DND-41 (cell line): ENCODE measurements at regions not wholly inside any gene's neighbourhood (a gene's known extent, or its start where the extent isn't known, plus 50 kb on each side); places are given as distances from the start of the nearest gene placed in this dataset.

ENCODE experiments used
- ATAC-seq: fragments of 200-7000 bp; cut with Tn5 transposase; 3 replicates; pipeline ENCODE4 v1.9.1; 2021; ENCODE audit warnings: low read depth; ENCODE audit not compliant: insufficient read depth
- DNase-seq: peaks from one replicate; pipeline ENCODE4 v3.0.0-alpha.2; 2020
- H2AFZ ChIP-seq: 2 replicates; pipeline ENCODE4 v1.6.0; 2012; ENCODE audit warnings: low read depth, low read length
- H3K27ac ChIP-seq: 2 replicates; pipeline ENCODE4 v1.5.1; 2012; ENCODE audit warnings: low read length, inconsistent platforms
- H3K27me3 ChIP-seq: fragments of 200-600 bp; sonication (generic); 2 replicates; pipeline ENCODE4 v1.6.0; 2012; ENCODE audit warnings: low read length, mild to moderate bottlenecking, inconsistent platforms; ENCODE audit not compliant: insufficient read depth, poor library complexity
- H3K36me3 ChIP-seq: 2 replicates; pipeline ENCODE4 v1.5.1; 2012; ENCODE audit warnings: low read length, inconsistent platforms; ENCODE audit not compliant: insufficient read depth
- H3K4me1 ChIP-seq: 2 replicates; pipeline ENCODE4 v1.5.1; 2012; ENCODE audit warnings: mild to moderate bottlenecking, low read length; ENCODE audit not compliant: insufficient read depth
- H3K4me2 ChIP-seq: 2 replicates; pipeline ENCODE4 v1.6.0; 2012; ENCODE audit warnings: mild to moderate bottlenecking, moderate library complexity, low read length, inconsistent platforms; ENCODE audit not compliant: insufficient read depth
- H3K4me3 ChIP-seq, 2 experiments: fragments of 200-600 bp in 1 of 2; shearing (Covaris generic) in 1 of 2; 2 replicates each; pipeline ENCODE4 v1.5.1; 2012 to 2016; ENCODE audit warnings: inconsistent platforms in 2 of 2, low read length in 2 of 2, mild to moderate bottlenecking in 2 of 2, low read depth in 1 of 2, moderate library complexity in 1 of 2
- H3K79me2 ChIP-seq: 2 replicates; pipeline ENCODE4 v1.6.0; 2012; ENCODE audit warnings: low read length, inconsistent platforms; ENCODE audit not compliant: insufficient read depth
- H3K9ac ChIP-seq: 2 replicates; pipeline ENCODE4 v1.6.0; 2012; ENCODE audit warnings: low read depth, mild to moderate bottlenecking, inconsistent platforms, low read length, moderate library complexity
- H3K9me3 ChIP-seq: 2 replicates; pipeline ENCODE4 v1.5.1; 2012; ENCODE audit warnings: low read length, moderate library complexity, mild to moderate bottlenecking, inconsistent platforms; ENCODE audit not compliant: insufficient read depth, severe bottlenecking
- H4K20me1 ChIP-seq: 2 replicates; pipeline ENCODE4 v1.6.0; 2012; ENCODE audit warnings: low read length; ENCODE audit not compliant: insufficient read depth
- EZH2 ChIP-seq: IDR thresholded peaks from 3 replicates; pipeline ENCODE4 v1.6.1; 2012; ENCODE audit warnings: borderline replicate concordance, low read depth, mild to moderate bottlenecking, moderate library complexity, low read length, inconsistent platforms; ENCODE audit not compliant: severe bottlenecking
- TF ChIP-seq, protein P1 (sequence below): IDR thresholded peaks from 2 replicates; pipeline ENCODE4 v1.5.1; 2012; ENCODE audit warnings: borderline replicate concordance, low read length, moderate library complexity, mild to moderate bottlenecking; ENCODE audit not compliant: poor library complexity, severe bottlenecking; ENCODE audit errors: extremely low read depth

DNA sequence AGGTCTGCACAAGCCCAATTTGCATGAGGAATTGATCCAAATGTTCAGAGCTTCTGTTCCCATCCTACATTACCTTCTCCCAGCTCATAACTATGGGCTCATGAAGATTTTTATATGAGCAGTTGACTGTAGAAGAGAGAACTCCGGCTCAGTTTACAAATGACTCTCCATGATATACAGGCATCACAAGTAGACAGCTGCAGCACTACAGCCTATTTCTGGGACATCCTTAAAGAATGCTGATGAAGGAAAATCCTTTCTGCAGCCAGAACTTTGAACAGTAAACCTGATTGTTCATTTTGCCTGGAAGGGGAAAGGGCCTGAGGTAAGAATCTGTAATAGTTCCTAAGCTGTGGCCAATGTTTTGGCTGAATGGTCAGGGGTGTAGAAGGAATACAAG, 174.1 kb upstream of the CXCL13 start:
- peaks cover 10% of the 10 kb centered on the region for H3K27me3 ChIP-seq
- TF ChIP-seq, protein P1, sequence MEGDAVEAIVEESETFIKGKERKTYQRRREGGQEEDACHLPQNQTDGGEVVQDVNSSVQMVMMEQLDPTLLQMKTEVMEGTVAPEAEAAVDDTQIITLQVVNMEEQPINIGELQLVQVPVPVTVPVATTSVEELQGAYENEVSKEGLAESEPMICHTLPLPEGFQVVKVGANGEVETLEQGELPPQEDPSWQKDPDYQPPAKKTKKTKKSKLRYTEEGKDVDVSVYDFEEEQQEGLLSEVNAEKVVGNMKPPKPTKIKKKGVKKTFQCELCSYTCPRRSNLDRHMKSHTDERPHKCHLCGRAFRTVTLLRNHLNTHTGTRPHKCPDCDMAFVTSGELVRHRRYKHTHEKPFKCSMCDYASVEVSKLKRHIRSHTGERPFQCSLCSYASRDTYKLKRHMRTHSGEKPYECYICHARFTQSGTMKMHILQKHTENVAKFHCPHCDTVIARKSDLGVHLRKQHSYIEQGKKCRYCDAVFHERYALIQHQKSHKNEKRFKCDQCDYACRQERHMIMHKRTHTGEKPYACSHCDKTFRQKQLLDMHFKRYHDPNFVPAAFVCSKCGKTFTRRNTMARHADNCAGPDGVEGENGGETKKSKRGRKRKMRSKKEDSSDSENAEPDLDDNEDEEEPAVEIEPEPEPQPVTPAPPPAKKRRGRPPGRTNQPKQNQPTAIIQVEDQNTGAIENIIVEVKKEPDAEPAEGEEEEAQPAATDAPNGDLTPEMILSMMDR = no peak
- no peak for TF ChIP-seq EZH2
- H3K36me3 ChIP-seq = no peaks in the 10 kb centered on the region
- H3K9me3 ChIP-seq = no peaks in the 10 kb centered on the region
- H3K4me1 ChIP-seq = peaks cover 4% of the 10 kb centered on the region; the same call in 1 of the 2 replicates
- no peak overlapping the region for H2AFZ ChIP-seq
- no peak overlapping the region for H3K4me2 ChIP-seq
- no peak for DNase-seq
- H3K27ac ChIP-seq = no peak overlapping the region
- no peaks in the 10 kb centered on the region for H4K20me1 ChIP-seq
- no peak for ATAC-seq
- no peak overlapping the region for H3K9ac ChIP-seq
- no peak overlapping the region for H3K4me3 ChIP-seq
- no peaks in the 10 kb centered on the region for H3K79me2 ChIP-seq

DNA sequence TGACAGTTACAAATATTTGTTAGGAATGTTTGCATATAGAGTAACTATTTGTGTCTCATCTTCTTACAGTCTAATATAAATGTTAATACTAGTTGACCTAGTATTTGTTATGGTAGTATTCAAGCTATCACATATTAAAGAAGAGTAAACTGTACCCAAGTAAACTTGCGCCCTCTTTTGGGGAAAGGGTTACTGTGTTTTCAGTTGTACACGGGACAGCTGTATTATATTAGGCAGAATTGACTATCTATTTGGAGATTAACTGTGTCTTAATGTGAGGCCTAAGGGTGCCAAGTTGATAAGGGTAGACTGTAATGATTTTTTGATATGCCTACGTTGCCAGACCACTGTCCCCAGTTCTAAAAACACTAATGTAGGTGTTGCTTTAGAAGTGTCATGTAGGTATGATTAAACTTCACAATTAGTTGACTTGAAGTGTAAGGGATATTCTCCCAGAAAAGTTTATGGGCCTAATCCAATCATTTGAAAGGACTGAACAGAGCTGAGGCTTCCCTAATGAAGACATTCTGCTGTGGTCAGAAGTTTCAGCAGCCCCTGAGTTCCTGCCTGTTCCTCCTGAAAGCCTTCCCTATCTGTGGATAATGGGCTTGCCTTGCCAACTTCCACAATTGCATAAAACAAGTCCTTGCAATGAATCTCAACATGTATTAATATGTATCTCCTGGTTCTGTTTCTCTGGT, 172.8 kb upstream of the CXCL13 start:
- Histone ChIP-seq H3K27me3 (peaks cover 10% of the 10 kb centered on the region), H2AFZ (0 out of 2 replicates have a peak overlapping the region, but pooled peaks have one; percentile 7), H3K4me2 (peak overlapping the region; percentile 34; the same call in 1 of the 2 replicates), H3K79me2 (no peaks in the 10 kb centered on the region), H4K20me1 (no peaks in the 10 kb centered on the region), H3K27ac (no peak overlapping the region), H3K9ac (no peak overlapping the region), H3K4me3 (no peak overlapping the region), H3K36me3 (no peaks in the 10 kb centered on the region), H3K9me3 (no peaks in the 10 kb centered on the region), H3K4me1 (peaks cover 4% of the 10 kb centered on the region; the same call in 1 of the 2 replicates)
- no peak for TF ChIP-seq EZH2
- TF ChIP-seq, protein P1 = peak; percentile 37
- ATAC-seq (no peak), DNase-seq (no peak)

DNA sequence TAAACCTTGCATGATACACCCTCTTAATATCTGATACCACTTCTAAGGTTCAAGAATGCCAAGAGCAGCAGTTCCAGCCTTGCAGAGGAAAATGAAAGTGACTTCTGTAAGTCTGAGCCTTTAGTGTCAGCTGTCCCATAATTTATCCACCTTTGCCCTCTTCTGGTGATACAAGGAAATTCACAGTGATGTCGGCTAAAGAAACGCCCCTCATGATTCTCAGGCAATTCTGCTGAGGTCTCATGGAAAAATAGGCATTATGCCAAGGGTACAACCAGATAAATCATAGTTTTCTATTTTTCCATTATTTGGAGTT, 172.2 kb upstream of the CXCL13 start:
- Histone ChIP-seq H3K27ac (no peak overlapping the region), H3K4me1 (peaks cover 4% of the 10 kb centered on the region; the same call in 1 of the 2 replicates), H4K20me1 (no peaks in the 10 kb centered on the region), H2AFZ (no peak overlapping the region), H3K9me3 (no peaks in the 10 kb centered on the region), H3K4me2 (peak overlapping the region; percentile 34; the same call in 1 of the 2 replicates), H3K4me3 (no peak overlapping the region), H3K9ac (no peak overlapping the region), H3K36me3 (no peaks in the 10 kb centered on the region), H3K79me2 (no peaks in the 10 kb centered on the region), H3K27me3 (peaks cover 5% of the 10 kb centered on the region)
- peak; percentile 46 for DNase-seq
- ATAC-seq = peak; percentile 98
- TF ChIP-seq EZH2 = no peak
- TF ChIP-seq, protein P1 = peak; percentile 84
